MV-4-11 (cell line): ENCODE measurements at regions not wholly inside any gene's neighbourhood (a gene's known extent, or its start where the extent isn't known, plus 50 kb on each side); places are given as distances from the start of the nearest gene placed in this dataset.
"Not testable (repeated sequence)": the region's sequence is repeated elsewhere in the genome, so short reads cannot be mapped to it uniquely, and the experiment has no call there.

ENCODE experiments used
- DNase-seq: peaks from one replicate; lab custom pipeline; 2025; lab: John Stamatoyannopoulos, UW

DNA sequence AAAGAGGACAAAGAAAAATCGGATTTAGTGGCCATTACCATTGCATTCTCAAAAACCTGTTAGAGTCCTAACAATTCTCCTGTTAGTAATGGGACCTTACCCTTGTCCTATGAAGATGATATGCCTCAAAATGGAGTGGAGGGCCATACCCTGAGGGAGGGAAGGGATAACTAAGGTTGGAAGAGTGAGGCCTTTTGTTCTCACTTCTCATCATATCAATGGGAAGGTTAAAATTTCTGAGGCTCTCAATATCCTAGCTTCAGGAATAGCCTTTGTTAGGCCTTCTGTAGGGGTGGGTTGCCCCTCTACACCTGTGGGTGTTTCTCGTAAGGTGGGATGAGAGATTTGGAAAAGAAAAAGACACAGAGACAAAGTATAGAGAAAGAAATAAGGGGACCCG is 109.4 kb upstream of the SGIP1 start:
- not testable (repeated sequence) for DNase-seq

DNA sequence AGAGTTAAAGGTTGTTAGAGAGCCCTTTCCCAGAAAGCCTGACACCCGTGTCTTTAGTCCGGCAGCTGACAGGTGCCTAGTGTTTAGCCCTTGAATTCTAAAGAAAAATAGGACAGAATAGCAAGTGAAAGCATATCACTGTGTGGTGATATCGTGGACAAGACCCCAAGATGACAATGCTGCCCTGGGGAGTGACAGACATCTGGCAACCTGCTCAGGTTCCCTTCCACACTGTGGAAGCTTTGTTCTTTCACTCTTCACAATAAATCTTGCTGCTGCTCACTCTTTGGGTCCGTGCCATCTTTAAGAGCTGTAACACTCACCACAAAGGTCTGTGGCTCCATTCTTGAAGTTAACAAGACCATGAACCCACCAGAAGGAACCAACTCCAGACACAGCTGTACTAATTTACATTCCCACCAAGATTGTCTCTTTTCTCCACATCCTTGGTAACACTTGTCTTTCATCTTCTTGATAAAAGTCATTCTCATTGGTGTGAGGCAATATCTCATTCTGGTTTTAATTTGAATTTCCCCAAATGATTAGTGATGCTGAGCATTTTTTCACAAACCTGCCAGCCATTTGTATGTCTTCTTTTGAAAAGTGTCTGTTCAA is 107.6 kb upstream of the SGIP1 start:
- DNase-seq = peak; percentile 47

DNA sequence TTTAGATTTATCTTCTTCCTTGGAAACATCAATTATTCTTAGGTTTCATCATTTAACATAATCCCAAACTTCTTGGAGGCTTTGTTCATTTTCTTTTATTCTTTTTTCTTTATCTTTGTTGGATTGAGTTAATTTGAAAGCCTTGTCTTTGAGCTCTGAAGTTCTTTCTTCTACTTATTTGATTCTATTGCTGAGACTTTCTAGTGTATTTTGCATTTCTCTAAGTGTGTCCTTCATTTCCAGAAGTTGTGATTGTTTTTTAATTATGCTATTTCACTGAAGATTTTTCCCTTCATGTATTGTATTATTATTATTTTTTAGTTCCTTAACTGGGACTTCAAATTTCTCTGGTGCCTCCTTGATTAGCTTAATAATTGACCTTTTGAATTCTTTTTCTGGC is 103.1 kb upstream of the SGIP1 start:
- not testable (repeated sequence) for DNase-seq

DNA sequence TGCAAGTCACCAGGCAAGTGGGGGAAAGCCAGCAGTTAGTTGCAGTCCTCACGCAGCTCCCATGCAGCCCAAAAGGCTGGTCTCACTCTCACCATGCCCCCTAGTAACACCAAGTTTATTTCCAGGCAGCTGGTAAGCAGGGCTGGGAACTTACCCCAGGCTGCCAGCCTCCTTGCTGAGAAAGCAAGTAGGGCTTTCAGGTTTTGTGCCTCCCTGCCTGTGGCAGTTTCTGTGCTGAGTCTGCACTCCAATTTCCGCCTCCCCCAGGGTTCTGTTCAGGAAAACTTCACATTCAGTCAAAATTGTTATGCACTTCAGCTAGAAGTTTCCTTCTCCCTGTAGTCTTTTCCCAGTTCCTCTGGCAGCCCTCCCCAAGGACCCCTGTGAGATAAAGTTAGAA is 102.0 kb upstream of the SGIP1 start:
- no peak for DNase-seq

DNA sequence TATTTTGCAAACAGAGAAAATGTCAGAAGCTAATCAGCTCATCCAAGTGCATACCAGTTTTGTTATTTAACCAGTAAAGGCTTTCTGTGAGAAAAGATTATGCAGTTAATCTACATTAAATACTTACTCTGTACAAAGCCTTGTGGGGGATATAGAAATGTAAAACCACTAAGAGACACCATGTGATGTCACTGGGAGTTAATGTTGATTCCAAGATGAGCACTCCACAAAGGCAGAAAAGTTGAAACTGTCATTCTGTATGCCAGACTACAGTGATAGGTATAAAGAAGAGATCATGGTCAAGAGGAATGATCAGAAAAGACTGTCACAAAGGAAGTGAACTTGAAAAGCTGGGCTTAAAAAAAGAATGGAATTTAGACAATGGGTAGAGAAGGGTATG is 100.3 kb upstream of the SGIP1 start:
- DNase-seq = no peak

DNA sequence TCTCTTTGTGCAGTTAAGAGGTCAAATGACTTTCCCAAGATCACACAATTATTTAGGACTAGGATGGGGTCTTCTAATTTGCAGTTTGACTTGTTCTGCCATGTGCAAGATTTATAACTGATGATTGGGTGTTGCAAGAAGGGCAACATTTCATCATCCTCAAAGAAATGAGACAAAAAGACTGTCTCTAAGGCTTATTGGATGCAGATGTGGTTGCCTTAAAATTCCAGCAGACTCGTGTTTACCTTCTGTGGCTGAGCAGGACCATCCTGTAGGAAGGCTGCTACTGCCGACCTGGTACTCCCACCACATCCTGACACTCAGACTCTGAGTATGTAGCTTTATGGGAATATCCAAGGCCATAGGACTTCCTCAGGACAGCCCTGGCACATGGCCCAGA is 99.9 kb upstream of the SGIP1 start:
- DNase-seq = peak; percentile 53

DNA sequence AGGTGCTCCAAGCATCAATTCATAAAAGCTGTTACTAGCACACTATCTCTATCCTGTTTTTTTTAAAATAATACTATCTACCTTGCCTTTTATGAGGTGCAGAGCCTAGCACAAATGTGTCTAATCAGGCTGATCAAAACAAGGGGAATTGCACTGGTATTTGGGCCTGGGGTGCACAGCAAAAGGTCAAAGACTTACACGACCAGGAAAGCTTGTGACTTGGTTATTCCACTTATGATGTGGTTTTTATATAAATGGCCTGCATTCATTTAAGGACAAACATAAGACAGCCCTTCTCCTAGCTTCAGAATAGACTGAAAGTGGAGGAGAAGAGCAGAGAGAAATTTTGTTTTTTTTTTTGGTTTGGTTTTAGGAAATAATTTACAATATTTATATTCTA is 98.4 kb upstream of the SGIP1 start:
- no peak for DNase-seq

DNA sequence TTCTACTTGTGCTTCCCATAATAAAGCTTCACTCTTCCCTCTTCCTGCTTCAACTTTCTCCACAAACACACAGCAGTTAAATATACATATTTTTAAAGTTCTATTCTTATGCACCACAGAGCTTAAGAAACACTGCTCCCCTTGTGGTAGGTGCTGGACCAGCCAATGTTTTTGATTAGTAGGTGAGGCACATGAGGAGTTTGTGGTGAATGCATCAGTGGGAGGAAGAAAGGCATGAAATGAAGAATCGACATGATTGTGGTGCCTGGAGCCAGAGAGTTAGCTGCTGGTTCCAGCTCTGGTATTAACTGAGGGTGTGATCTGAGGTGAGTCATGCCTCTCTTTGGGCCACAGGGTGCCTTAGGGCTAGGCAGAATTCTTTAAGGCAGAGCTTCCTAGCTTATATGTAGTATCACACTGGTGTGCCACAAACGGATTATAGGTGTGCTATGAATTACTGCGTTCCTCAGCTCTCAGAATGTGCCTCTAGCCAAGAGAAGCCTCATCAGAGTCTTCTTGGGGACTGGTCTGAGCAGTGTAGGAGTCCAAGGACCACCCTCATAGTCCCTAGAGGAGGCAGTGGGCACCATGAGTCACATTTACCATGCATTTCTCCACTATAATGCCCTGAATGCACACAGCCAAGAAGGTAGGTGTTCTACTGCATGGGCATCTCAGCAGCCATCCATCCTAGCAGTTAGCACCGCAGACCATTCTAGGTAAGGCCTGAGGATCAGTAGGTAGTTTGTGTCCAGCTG is 97.4 kb upstream of the SGIP1 start:
- peak; percentile 77 for DNase-seq

DNA sequence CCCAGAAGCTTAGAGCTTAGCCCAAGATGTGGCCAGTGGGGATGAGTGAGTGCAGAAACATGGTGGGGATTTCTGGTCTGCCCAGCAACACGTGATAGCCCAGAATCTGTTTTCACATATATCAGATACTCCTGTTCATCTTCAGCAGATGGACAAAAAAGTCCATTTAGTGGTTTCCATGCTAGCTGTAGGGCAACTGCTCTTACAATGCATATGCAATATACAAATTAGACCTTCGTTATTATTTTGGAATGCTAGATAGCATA is 96.9 kb upstream of the SGIP1 start:
- no peak for DNase-seq

DNA sequence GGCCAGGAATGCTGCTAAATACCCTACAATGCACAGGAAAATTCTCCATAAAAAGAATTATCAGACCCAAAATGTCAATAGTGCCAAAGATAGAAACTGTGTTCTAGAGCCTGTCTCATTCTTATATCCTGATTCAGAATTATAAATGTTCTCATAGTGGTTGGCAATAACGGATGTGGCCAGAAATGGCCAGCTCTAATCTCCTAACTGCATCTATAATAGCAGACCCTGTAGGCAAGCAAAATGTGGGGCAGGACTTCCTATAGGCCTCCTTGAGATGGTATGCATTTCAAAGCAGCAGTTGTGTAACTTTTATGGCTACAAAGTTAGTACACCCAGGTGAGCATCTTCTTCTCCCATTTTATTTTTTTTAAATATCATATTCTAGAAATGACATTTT is 95.9 kb upstream of the SGIP1 start:
- DNase-seq = peak; percentile 37

DNA sequence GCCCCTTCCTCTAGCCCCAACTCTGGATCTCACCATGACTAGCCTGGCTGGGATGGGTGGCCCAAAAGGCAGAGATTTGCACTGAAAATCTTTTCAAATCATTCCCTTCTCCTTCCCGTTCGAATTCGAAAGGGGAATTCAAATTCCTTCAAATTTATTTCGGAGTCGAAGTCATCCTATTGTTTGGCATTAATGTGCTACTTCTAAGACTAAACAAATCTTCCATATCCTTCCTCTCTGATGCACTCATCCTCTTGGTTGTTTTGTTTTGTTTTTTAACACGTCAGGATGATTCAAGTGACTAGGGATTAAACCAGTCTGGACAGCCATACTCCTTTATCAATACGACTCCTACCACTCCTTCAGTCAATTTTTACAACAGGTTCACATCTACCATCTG is 95.5 kb upstream of the SGIP1 start:
- DNase-seq = no peak

DNA sequence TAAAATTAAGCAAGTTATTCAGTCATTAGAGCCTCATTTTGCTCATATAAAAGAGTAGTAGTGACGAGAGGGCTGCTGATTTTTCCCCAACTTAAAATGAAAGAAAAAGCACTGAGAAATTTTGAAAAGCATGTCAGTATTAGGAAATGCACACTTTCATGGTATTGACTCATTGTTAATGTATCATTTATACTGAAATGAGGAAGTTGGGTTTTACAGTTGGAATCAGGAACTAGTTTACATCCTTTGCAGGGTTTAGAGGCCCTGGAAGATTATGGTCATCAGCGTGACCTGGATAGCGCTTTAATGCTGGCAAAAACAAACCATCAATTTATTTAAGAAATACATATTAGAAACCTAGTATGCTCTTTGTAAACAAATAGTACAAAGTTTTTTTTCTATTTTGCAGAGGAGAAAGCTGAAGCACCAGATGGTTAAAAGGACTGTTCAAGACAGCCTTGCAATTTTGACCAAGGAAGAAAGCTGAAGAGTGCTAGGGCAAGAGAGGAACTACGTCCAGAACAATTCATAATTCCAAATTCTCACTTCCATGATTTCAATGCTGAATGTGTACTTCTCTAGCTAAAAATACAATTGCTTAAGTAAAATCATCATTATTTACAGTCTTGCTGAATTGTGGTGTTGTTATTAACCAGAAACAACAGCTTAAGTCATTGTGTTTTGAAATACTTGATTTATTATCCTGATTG is 94.8 kb upstream of the SGIP1 start:
- peak; percentile 97 for DNase-seq

DNA sequence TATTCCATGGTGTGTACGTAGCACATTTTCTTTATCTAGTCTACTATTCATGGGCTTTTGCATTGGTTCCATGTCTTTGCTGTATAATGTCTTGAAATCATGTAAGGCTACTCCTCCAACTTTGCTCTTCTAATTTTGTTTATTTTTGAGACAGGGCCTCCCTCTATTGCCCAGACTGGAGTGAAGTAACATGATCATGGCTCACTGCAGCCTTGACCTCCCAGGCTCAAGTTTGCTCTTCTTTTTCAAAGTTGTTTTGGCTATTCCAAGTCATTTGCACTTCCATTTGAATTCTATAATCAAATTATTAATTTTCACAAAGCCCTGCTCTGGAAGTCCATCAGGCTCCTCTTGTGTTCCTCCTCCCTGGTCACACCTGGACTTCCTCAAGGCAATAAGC is 90.2 kb upstream of the SGIP1 start:
- DNase-seq = peak; percentile 25

DNA sequence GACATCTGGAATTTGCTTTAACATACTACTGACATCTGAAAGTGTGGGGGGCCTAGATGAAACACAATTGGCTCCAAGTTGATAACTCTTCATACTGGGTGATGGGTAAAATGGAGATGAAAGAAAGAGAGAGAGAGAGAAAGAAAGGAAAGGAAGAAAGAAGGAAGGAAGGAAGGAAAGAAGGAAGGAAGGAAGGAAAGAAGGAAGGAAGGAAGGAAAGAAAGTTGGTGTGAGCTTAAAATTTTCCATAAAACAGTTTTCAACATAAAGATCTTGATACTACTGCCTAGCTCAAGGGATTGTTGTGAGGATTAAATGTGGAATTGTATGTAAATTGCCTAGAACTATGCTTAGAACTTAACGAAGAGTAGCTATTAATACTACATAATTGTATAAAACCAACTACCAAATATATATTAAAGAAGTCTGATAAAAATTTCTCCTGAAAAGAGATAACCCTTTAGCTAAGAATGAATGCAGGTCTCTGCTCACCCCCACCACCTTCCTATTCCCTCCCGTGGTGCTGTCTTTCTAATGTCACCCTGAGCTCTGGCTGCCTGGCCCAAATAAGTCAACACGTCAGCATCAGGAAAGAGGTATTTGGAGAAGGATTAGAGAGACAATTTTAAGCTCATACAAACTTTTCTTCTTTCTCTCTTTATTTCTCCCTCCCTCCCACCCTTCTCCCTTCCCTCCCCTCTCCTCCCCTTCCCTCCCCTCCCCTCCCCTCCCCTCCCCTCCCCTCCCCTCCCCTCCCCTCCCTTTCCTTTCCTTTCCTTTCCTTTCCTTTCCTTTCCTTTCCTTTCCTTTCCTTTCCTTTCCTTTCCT is 89.3 kb upstream of the SGIP1 start:
- no peak for DNase-seq

DNA sequence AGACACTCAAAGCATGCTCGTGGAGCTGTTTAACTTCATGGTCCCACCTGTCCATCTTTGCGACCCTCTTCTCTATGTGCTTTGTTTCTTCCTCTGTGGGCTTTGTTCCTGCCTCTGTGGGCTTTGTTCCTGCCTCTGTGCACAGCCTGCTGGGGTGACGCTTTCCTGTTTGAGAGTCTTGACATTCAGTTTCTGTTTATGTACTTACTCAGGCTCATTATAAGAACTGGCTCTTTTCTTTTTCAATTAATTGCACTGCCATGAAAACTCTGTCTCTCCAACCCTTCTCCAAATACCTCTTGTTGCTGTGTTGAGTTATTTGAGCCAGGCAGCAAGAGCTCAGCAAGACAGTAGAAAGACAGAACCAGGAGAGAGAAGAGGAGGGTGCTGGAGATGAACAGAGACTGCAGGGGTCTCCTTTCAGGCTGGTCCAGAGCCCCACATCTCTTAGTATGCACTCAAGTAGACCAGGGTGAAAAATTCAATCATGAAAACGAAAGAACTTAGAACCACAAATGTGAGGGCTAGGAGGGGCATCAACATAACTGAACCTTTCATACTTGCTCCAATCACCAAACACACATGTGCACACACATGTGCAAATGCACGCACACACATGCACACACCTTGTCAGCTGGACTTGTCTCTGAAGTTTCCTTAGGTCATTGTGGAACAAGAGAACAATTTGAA is 88.3 kb upstream of the SGIP1 start:
- DNase-seq = peak; percentile 51

DNA sequence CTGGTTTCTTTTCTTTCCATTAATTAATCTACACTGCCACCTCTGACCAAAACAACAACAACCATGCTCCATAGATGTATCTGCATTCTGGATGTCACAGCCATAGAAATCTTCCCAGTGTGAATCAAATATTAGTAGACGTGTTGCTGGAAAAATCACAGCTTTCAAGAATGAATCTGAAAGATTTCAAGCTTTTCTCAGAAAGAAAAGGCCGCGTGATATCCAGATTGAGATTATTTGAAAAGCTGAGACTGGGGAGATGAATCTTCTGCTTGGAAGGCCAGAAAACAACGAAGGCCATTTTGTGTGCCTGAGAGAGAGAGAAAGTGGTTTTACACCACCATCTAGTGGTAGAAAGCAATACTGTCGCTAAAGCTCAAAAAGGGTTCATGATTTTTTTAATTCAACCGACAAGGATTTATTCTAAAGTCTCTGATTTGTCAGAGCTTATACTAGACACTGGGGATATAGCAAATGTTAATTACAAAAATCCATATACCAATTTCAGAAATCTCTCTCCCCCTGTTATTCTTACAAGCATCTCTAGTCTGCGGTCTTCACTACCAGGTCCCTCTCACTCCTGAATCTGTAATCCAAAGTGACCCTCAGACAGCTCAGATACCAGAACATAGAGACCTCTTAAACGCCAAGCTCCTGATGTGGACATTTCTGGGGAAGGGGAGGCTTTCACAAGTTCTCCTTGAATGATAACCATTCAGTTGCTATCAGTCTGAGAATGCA is 87.5 kb upstream of the SGIP1 start:
- peak; percentile 63 for DNase-seq

DNA sequence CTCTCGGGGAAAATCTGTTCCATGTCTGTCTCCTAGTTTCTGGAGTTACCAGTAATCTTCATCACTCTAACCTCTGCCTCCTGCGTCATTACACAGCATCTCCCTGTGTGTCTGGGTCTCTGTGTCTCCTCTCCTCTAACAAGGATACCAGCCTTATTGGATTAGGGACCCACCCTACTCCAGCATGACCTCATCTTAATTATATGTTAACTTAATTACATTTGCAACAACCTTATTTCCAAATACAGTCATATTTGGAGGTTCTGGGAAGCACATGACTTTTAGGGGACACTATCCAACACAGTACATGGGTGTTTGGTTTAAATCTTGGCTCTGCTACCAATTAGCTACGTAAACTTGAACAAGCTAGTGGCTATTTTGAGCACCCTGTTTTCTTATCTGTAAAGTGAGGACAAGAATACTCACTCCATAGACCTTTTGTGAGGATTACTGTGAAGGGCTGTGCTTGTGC is 83.9 kb upstream of the SGIP1 start:
- DNase-seq = no peak

DNA sequence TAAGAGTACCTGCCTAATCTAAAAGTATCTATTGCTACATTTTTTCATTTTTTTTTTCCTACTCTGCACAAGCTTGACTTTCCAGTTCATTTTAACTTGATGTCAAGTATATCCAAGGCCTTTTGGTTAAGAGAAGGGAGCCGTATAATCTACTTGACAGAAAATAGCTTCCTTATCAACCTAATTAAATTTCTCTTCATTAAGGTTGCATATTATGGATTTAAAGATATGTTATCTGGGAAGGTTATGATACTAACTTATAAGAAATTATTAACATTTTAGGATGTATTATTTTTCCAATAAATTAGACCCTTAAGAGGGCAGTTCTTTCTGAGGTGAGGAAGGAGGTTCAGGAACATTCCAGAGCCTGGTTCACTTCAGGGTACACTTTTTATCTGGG is 83.1 kb upstream of the SGIP1 start:
- no peak for DNase-seq

DNA sequence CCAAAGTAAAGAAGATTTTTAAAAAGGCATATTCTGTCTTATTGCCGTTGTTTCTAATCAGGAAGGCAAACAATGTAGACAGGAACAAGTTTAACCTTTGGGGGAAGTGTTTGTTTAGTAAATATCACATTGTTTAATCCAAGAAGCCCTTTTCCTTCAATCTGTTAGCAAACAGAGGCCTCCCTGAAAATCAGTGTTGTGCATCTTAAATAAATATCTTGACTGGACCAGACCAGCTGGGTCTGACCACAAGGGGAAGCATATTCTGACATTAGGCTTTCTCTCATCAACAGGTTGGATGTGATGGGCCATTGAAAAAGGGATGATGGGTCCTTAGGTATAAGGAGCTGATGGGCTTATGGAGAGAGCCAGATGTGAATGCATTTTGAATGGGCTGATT is 81.8 kb upstream of the SGIP1 start:
- no peak for DNase-seq

DNA sequence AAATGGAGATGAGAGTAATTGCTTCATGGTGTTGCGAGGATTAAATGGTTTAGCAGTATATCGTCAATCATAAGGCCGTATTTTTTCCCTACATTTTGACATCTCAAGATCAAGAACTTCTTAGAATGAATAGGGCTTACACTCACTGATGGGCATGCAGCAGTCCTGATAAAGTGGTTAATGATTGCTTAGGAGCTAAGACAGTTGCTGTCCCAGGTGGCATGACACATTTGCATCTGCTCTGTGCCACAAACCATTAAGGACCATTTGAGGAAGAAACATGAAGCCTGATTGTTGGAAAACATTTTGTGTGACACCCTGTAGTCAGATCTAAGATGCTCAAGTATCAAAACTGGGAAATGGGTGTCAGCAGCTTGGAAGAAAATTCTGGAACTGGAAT is 81.0 kb upstream of the SGIP1 start:
- DNase-seq = no peak

DNA sequence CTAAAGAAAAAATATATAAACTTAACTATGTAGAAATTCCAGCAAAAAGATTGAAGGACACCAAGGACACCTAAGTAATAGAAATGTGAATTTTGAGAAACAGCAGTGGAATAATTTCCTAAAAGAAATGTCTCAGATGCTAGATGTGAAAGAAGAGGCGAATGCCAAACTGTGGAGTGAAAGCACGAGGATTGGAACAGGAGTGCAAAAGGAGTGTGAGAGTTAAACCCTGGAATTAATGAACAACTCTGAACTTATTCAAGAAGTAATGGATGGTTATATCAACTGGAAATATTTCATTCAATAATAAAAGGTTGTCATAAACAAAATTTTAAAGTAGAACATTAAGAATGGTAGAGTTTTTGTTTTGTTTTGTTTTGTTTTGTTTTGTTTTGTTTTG is 78.5 kb upstream of the SGIP1 start:
- no peak for DNase-seq
